Nephron (organoid): ENCODE measurements at regions not wholly inside any gene's neighbourhood (a gene's known extent, or its start where the extent isn't known, plus 50 kb on each side); places are given as distances from the start of the nearest gene placed in this dataset.

Experiments
- H3K27ac Mint-ChIP-seq, 3 experiments: 2 replicates each; pipeline ENCODE4 v1.8.0; 2020; ENCODE audit warnings: mixed read lengths in 3 of 3, mild to moderate bottlenecking in 2 of 3, moderate library complexity in 1 of 3
- H3K27me3 Mint-ChIP-seq: 2 replicates; pipeline ENCODE4 v1.8.0; 2021; ENCODE audit warnings: low read depth, mild to moderate bottlenecking, moderate library complexity, mixed read lengths
- H3K36me3 Mint-ChIP-seq: 2 replicates; pipeline ENCODE4 v1.8.0; 2020; ENCODE audit warnings: low read depth, mixed read lengths
- H3K4me1 Mint-ChIP-seq: 2 replicates; pipeline ENCODE4 v1.8.0; 2020; ENCODE audit warnings: mixed read lengths
- H3K4me3 Mint-ChIP-seq, 3 experiments: 2 replicates each; pipeline ENCODE4 v1.8.0; 2020; ENCODE audit warnings: mild to moderate bottlenecking in 3 of 3, mixed read lengths in 3 of 3, moderate library complexity in 2 of 3
- H3K9me3 Mint-ChIP-seq: 2 replicates; pipeline ENCODE4 v1.8.0; 2020; ENCODE audit warnings: mixed read lengths
- CTCF ChIP-seq, 3 experiments: fragments of 200-600 bp; sonication (generic); IDR thresholded peaks; one replicate each; pipeline ENCODE4 v1.5.0; 2021; ENCODE audit warnings: antibody characterized with exemption in 3 of 3; ENCODE audit not compliant: unreplicated experiment in 3 of 3

GRCh38 chr11:127350476-127350875 lies 349.9 kb upstream of the KIRREL3 start:
- H3K4me3 Mint-ChIP-seq = no peak overlapping the region
- TF ChIP-seq CTCF (IDR thresholded peaks at IDR 0.05; ENCODE audit: unreplicated experiment in 3 of 3) = no peak
- peaks cover 5% of the 10 kb centered on the region for H3K9me3 Mint-ChIP-seq

GRCh38 chr11:127345819-127346459 lies 345.4 kb upstream of the KIRREL3 start:
- Mint-ChIP-seq H3K27me3 (no peaks in the 10 kb centered on the region), H3K9me3 (peaks cover 5% of the 10 kb centered on the region), H3K4me1 (no peaks in the 10 kb centered on the region), H3K4me3 (no peak overlapping the region), H3K36me3 (peaks cover 4% of the 10 kb centered on the region), H3K27ac (no peak overlapping the region)
- peak; percentile 82 to 84 (median 83) for TF ChIP-seq CTCF (IDR thresholded peaks at IDR 0.05; ENCODE audit: unreplicated experiment in 3 of 3)

More at GRCh38 chr11:127350476-127350875, 349.9 kb upstream of the KIRREL3 start:
- no peak overlapping the region for H3K27ac Mint-ChIP-seq
- H3K27me3 Mint-ChIP-seq = no peaks in the 10 kb centered on the region
- H3K36me3 Mint-ChIP-seq = peaks cover 4% of the 10 kb centered on the region
- no peaks in the 10 kb centered on the region for H3K4me1 Mint-ChIP-seq

- Mint-ChIP-seq H3K36me3 (no peaks in the 10 kb centered on the region), H3K27ac (no peak overlapping the region), H3K4me1 (no peaks in the 10 kb centered on the region), H3K9me3 (peaks cover 7% of the 10 kb centered on the region), H3K27me3 (no peaks in the 10 kb centered on the region), H3K4me3 (no peak overlapping the region)
- TF ChIP-seq CTCF (IDR thresholded peaks at IDR 0.05; ENCODE audit: unreplicated experiment in 3 of 3) = no peak
These were observed 339.9 kb upstream of the KIRREL3 start for GRCh38 chr11:127340438-127340837.

- Mint-ChIP-seq H3K36me3 (no peaks in the 10 kb centered on the region), H3K4me3 (no peak overlapping the region), H3K27ac (no peak overlapping the region), H3K4me1 (no peaks in the 10 kb centered on the region), H3K9me3 (peaks cover 10% of the 10 kb centered on the region), H3K27me3 (no peaks in the 10 kb centered on the region)
- TF ChIP-seq CTCF (IDR thresholded peaks at IDR 0.05; ENCODE audit: unreplicated experiment in 3 of 3) = no peak
These were observed 338.8 kb upstream of the KIRREL3 start for GRCh38 chr11:127339376-127339775.

GRCh38 chr11:127338380-127339259 lies 338.1 kb upstream of the KIRREL3 start:
- Mint-ChIP-seq H3K27ac (no peak overlapping the region), H3K36me3 (no peaks in the 10 kb centered on the region)
- TF ChIP-seq CTCF (IDR thresholded peaks at IDR 0.05; ENCODE audit: unreplicated experiment in 3 of 3) = no peak

More at GRCh38 chr11:127338380-127339259, 338.1 kb upstream of the KIRREL3 start:
- H3K27me3 Mint-ChIP-seq = no peaks in the 10 kb centered on the region
- no peaks in the 10 kb centered on the region for H3K4me1 Mint-ChIP-seq
- H3K4me3 Mint-ChIP-seq = no peak overlapping the region
- peaks cover 12% of the 10 kb centered on the region for H3K9me3 Mint-ChIP-seq
